ENCODE measurements at regions not wholly inside any gene's neighbourhood (a gene's known extent, or its start where the extent isn't known, plus 50 kb on each side); places are given as distances from the start of the nearest gene placed in this dataset.

DNA sequence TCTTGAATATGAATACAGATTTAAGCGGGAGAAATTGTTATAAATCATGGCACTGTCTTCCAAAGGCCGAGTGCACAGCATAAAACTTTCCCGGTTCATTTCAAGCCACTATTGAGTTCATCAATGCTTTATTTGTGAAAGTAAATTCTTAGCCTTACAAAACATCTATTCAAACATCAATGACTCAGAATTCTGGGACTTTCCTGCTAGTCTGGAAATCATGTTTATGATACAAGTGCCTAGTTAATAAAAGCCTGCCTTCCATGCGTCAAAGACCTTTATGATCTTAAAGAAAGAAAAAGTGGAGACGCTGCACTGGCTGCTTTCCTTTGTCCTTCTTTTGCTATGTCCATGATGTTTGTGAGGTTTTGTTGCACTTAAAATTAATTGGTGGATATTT is 137.7 kb downstream of the SETD4 start:
- intact Hi-C loops (cut with micrococcal nuclease) = no loop called here
- Mint-ChIP-seq H3K36me3 (ENCODE audit: low read depth) (no peaks in the 10 kb centered on the region), H3K27me3 (peaks cover 23% of the 10 kb centered on the region), H3K27ac (no peak overlapping the region), H3K4me3 (no peak overlapping the region), H3K4me1 (ENCODE audit: low read depth) (no peaks in the 10 kb centered on the region), H3K9me3 (no peaks in the 10 kb centered on the region)
- DNase-seq (no peak), ATAC-seq (no peak)
- TF ChIP-seq, protein P1, sequence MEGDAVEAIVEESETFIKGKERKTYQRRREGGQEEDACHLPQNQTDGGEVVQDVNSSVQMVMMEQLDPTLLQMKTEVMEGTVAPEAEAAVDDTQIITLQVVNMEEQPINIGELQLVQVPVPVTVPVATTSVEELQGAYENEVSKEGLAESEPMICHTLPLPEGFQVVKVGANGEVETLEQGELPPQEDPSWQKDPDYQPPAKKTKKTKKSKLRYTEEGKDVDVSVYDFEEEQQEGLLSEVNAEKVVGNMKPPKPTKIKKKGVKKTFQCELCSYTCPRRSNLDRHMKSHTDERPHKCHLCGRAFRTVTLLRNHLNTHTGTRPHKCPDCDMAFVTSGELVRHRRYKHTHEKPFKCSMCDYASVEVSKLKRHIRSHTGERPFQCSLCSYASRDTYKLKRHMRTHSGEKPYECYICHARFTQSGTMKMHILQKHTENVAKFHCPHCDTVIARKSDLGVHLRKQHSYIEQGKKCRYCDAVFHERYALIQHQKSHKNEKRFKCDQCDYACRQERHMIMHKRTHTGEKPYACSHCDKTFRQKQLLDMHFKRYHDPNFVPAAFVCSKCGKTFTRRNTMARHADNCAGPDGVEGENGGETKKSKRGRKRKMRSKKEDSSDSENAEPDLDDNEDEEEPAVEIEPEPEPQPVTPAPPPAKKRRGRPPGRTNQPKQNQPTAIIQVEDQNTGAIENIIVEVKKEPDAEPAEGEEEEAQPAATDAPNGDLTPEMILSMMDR (IDR thresholded peaks at IDR 0.05) = no peak
- CTCF ChIA-PET = no interaction called here
- POLR2A ChIA-PET = no interaction called here

GRCh38 chr21:35921471-35921870 is 138.9 kb downstream of the SETD4 start:
- H3K27ac Mint-ChIP-seq = no peak overlapping the region
- H3K4me3 Mint-ChIP-seq = no peak overlapping the region
- ChIA-PET CTCF (no interaction called here), POLR2A (no interaction called here)
- H3K9me3 Mint-ChIP-seq = no peaks in the 10 kb centered on the region
- intact Hi-C loops (cut with micrococcal nuclease) = no loop called here
- H3K36me3 Mint-ChIP-seq (ENCODE audit: low read depth) = no peaks in the 10 kb centered on the region
- TF ChIP-seq, protein P1 (IDR thresholded peaks at IDR 0.05) = no peak
- ATAC-seq = no peak
- H3K27me3 Mint-ChIP-seq = peaks cover 19% of the 10 kb centered on the region
- no peak for DNase-seq
- no peaks in the 10 kb centered on the region for H3K4me1 Mint-ChIP-seq (ENCODE audit: low read depth)

GRCh38 chr21:35920436-35920835 is 139.9 kb downstream of the SETD4 start:
- no peak for DNase-seq
- TF ChIP-seq, protein P1 (IDR thresholded peaks at IDR 0.05) = no peak
- intact Hi-C loops (cut with micrococcal nuclease) = no loop called here
- ATAC-seq = no peak
- no peaks in the 10 kb centered on the region for H3K4me1 Mint-ChIP-seq (ENCODE audit: low read depth)
- no peaks in the 10 kb centered on the region for H3K36me3 Mint-ChIP-seq (ENCODE audit: low read depth)
- peaks cover 17% of the 10 kb centered on the region for H3K27me3 Mint-ChIP-seq
- H3K9me3 Mint-ChIP-seq = peaks cover 1% of the 10 kb centered on the region
- H3K4me3 Mint-ChIP-seq = no peak overlapping the region
- no peak overlapping the region for H3K27ac Mint-ChIP-seq
- ChIA-PET POLR2A (no interaction called here), CTCF (no interaction called here)

- H3K4me3 Mint-ChIP-seq = no peak overlapping the region
- TF ChIP-seq, protein P1 (IDR thresholded peaks at IDR 0.05) = no peak
- DNase-seq = no peak
- ChIA-PET CTCF (no interaction called here), POLR2A (no interaction called here)
- H3K4me1 Mint-ChIP-seq (ENCODE audit: low read depth) = no peaks in the 10 kb centered on the region
- peaks cover 4% of the 10 kb centered on the region for H3K9me3 Mint-ChIP-seq
- intact Hi-C loops (cut with micrococcal nuclease) = no loop called here
- peaks cover 21% of the 10 kb centered on the region for H3K27me3 Mint-ChIP-seq
- no peak overlapping the region for H3K27ac Mint-ChIP-seq
- ATAC-seq = no peak
- H3K36me3 Mint-ChIP-seq (ENCODE audit: low read depth) = no peaks in the 10 kb centered on the region
Observed at GRCh38 chr21:35915030-35915429, 145.3 kb downstream of the SETD4 start.

DNA sequence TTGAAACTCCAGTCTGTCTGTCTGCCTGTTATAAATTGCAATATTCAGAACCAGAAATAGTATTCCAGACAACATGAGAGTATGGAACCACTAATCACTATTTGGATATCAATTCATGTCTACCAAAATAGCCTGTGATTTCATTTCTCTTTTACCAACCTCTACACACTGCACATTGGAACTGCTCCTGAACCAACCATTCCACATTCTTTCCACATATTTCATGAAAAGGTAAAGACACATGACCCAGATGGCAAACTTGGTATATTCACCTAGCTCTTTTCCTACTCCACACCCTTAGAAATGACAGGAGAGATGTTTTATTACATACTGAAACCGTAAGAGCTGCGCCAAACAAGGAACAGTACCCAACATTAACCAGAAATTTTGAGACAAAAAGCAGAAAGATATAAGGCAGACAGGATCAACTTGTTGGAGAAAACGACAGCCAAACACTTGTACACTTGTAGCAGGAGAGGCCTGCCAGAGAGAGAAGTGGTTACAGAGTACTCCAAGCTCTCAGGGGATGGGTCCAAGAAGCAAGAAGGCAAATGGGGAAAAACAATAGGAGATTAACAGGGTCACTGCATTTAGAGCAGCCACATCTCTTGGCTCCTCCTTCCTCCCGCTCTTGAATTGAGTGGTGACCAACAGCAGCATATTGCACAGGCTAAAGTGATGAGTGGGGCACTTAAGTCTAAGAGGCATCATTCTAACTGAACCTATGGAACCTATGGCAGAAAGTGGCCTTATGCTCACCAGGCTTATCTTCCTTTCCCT is 148.7 kb downstream of the SETD4 start:
- H3K36me3 Mint-ChIP-seq (ENCODE audit: low read depth) = no peaks in the 10 kb centered on the region
- H3K27me3 Mint-ChIP-seq = peaks cover 20% of the 10 kb centered on the region
- ATAC-seq (no peak), DNase-seq (no peak)
- intact Hi-C loops (cut with micrococcal nuclease) = no loop called here
- H3K9me3 Mint-ChIP-seq = peaks cover 4% of the 10 kb centered on the region
- TF ChIP-seq, protein P1 (IDR thresholded peaks at IDR 0.05) = no peak
- H3K27ac Mint-ChIP-seq = no peak overlapping the region
- CTCF ChIA-PET = no interaction called here
- no peaks in the 10 kb centered on the region for H3K4me1 Mint-ChIP-seq (ENCODE audit: low read depth)
- no peak overlapping the region for H3K4me3 Mint-ChIP-seq
- POLR2A ChIA-PET = no interaction called here

All from activated CD8-positive, alpha-beta T cell treated with anti-CD3 and anti-CD28 coated beads for 36 hours (primary cell).